GM23338 (cell line): ENCODE measurements at regions not wholly inside any gene's neighbourhood (a gene's known extent, or its start where the extent isn't known, plus 50 kb on each side); places are given as distances from the start of the nearest gene placed in this dataset.

Source experiments
- ATAC-seq: fragments of 200-7000 bp; cut with Tn5 transposase; 3 replicates; pipeline ENCODE4 v1.9.1; 2020
- DNase-seq: peaks from one replicate; pipeline ENCODE4 v3.0.0-alpha.2; 2015; ENCODE audit warnings: low spot score
- H2AFZ ChIP-seq: fragments of 200-600 bp; sonication (generic); 2 replicates; pipeline ENCODE4 v1.8.0; 2016; ENCODE audit warnings: antibody characterized with exemption, mild to moderate bottlenecking, moderate library complexity
- H3F3A ChIP-seq: fragments of 200-600 bp; sonication (generic); replicated peaks from 2 replicates; pipeline ENCODE4 v1.8.0; 2017; ENCODE audit warnings: antibody characterized with exemption, mixed run types, low read depth
- H3K27ac ChIP-seq: fragments of 200-600 bp; sonication (generic); 2 replicates; pipeline ENCODE4 v1.6.1; 2016; ENCODE audit warnings: low read depth
- H3K27me3 ChIP-seq: fragments of 200-600 bp; sonication (generic); 2 replicates; pipeline ENCODE4 v1.8.0; 2016; ENCODE audit warnings: mild to moderate bottlenecking, mixed run types, moderate library complexity; ENCODE audit not compliant: insufficient read depth
- H3K36me3 ChIP-seq: fragments of 200-600 bp; sonication (generic); 2 replicates; pipeline ENCODE4 v1.8.0; 2016; ENCODE audit warnings: mild to moderate bottlenecking; ENCODE audit not compliant: insufficient read depth
- H3K4me1 ChIP-seq: fragments of 200-600 bp; sonication (generic); 2 replicates; pipeline ENCODE4 v1.8.0; 2016; ENCODE audit warnings: mild to moderate bottlenecking, moderate library complexity; ENCODE audit not compliant: insufficient read depth
- H3K4me2 ChIP-seq: fragments of 200-600 bp; sonication (generic); 2 replicates; pipeline ENCODE4 v1.7.1; 2017; ENCODE audit warnings: mixed run types
- H3K4me3 ChIP-seq: fragments of 200-600 bp; sonication (generic); 2 replicates; pipeline ENCODE4 v1.6.1; 2016; ENCODE audit warnings: mixed run types
- H3K79me2 ChIP-seq: fragments of 200-600 bp; sonication (generic); replicated peaks from 2 replicates; pipeline ENCODE4 v1.8.0; 2017; ENCODE audit warnings: mild to moderate bottlenecking; ENCODE audit not compliant: insufficient read depth
- H3K9me2 ChIP-seq: fragments of 200-600 bp; sonication (generic); 2 replicates; pipeline ENCODE4 v1.8.0; 2017; ENCODE audit not compliant: insufficient read depth
- H4K20me1 ChIP-seq: fragments of 200-600 bp; sonication (generic); replicated peaks from 2 replicates; pipeline ENCODE4 v1.8.0; 2017; ENCODE audit warnings: mild to moderate bottlenecking; ENCODE audit not compliant: insufficient read depth
- H3K27ac Mint-ChIP-seq: 2 replicates; pipeline ENCODE4 v1.8.0; 2020; ENCODE audit warnings: inconsistent platforms, mild to moderate bottlenecking, moderate library complexity, mixed read lengths
- H3K27me3 Mint-ChIP-seq: 3 replicates; pipeline ENCODE4 v1.8.0; 2022; ENCODE audit warnings: low read depth, mild to moderate bottlenecking, moderate library complexity, mixed read lengths, inconsistent platforms; ENCODE audit not compliant: insufficient read depth, poor library complexity
- H3K36me3 Mint-ChIP-seq: 3 replicates; pipeline ENCODE4 v1.8.0; 2021; ENCODE audit warnings: low read depth, mild to moderate bottlenecking, inconsistent platforms, moderate library complexity, mixed read lengths
- H3K4me1 Mint-ChIP-seq: 3 replicates; pipeline ENCODE4 v1.8.0; 2020; ENCODE audit warnings: mild to moderate bottlenecking, inconsistent platforms, mixed read lengths
- H3K4me3 Mint-ChIP-seq: 3 replicates; pipeline ENCODE4 v1.8.0; 2021; ENCODE audit warnings: moderate library complexity, mild to moderate bottlenecking, inconsistent platforms, mixed read lengths
- H3K9me3 Mint-ChIP-seq: 3 replicates; pipeline ENCODE4 v1.8.0; 2020; ENCODE audit warnings: moderate library complexity, mild to moderate bottlenecking, inconsistent platforms, mixed read lengths
- CREB1 ChIP-seq: fragments of 250-450 bp; sonication (Bioruptor Pico); IDR thresholded peaks from 2 replicates; pipeline ENCODE4 v1.5.0; 2020; ENCODE audit warnings: low read depth, mild to moderate bottlenecking, moderate library complexity
- CTCF ChIP-seq, 2 experiments: fragments of 200-600 bp in 1 of 2; sonication (generic) in 1 of 2; conservative IDR thresholded peaks; 2 replicates each; pipeline versions ENCODE4 v1.5.1 to v1.6.1; 2016 to 2017; ENCODE audit warnings: antibody characterized with exemption in 2 of 2, low read depth in 2 of 2, mild to moderate bottlenecking in 2 of 2, moderate library complexity in 1 of 2
- ETS1 ChIP-seq: IDR thresholded peaks from 2 replicates; pipeline ENCODE4 v1.6.1; 2016; ENCODE audit warnings: antibody characterized with exemption
- EZH2 ChIP-seq: fragments of 200-600 bp; sonication (generic); IDR thresholded peaks from one replicate; pipeline ENCODE4 v1.8.0; 2017; ENCODE audit warnings: antibody characterized with exemption, mild to moderate bottlenecking, low read depth; ENCODE audit not compliant: unreplicated experiment
- EZH2phosphoT487 ChIP-seq: fragments of 200-600 bp; sonication (generic); IDR thresholded peaks from one replicate; pipeline ENCODE4 v1.8.1; 2018; ENCODE audit warnings: antibody characterized with exemption; ENCODE audit not compliant: unreplicated experiment
- JUNB ChIP-seq: IDR thresholded peaks from one replicate; pipeline ENCODE4 v1.6.1; 2016; ENCODE audit warnings: antibody characterized with exemption; ENCODE audit not compliant: unreplicated experiment
- NANOG ChIP-seq: IDR thresholded peaks from 2 replicates; pipeline ENCODE4 v1.6.1; 2016; ENCODE audit warnings: antibody characterized with exemption, borderline replicate concordance
- POLR2AphosphoS5 ChIP-seq: IDR thresholded peaks from 2 replicates; pipeline ENCODE4 v1.6.1; 2016; ENCODE audit warnings: antibody characterized with exemption, low read depth
- REST ChIP-seq: IDR thresholded peaks from one replicate; pipeline ENCODE4 v1.6.1; 2018; ENCODE audit warnings: antibody characterized with exemption; ENCODE audit not compliant: unreplicated experiment
- STAT1 ChIP-seq: IDR thresholded peaks from one replicate; pipeline ENCODE4 v1.6.1; 2016; ENCODE audit warnings: antibody characterized with exemption; ENCODE audit not compliant: unreplicated experiment
- ZNF114 ChIP-seq: fragments of 250-450 bp; sonication (Bioruptor Pico); IDR thresholded peaks from 2 replicates; pipeline ENCODE4 v1.5.0; 2020; ENCODE audit warnings: mild to moderate bottlenecking, moderate library complexity
- ZNF331 ChIP-seq: fragments of 250-450 bp; sonication (Bioruptor Pico); IDR thresholded peaks from 2 replicates; pipeline ENCODE4 v1.5.0; 2020; ENCODE audit warnings: low read depth, mild to moderate bottlenecking, moderate library complexity
- ZNF462 ChIP-seq: fragments of 250-450 bp; sonication (Bioruptor Pico); IDR thresholded peaks from 2 replicates; pipeline ENCODE4 v1.5.0; 2020; ENCODE audit warnings: mild to moderate bottlenecking, moderate library complexity

GRCh38 chr6:102415891-102416290 is 1022.4 kb downstream of the GRIK2 start:
- Histone ChIP-seq H2AFZ (no peak overlapping the region), H3K27ac (no peak overlapping the region), H3K27me3 (no peaks in the 10 kb centered on the region), H3K36me3 (no peaks in the 10 kb centered on the region), H3K4me1 (no peaks in the 10 kb centered on the region), H3F3A (no peaks in the 10 kb centered on the region), H3K4me3 (no peak overlapping the region), H3K4me2 (no peak overlapping the region), H3K9me2 (0 out of 2 replicates have a peak, but pooled peaks cover 3% of the 10 kb centered on the region), H3K79me2 (no peaks in the 10 kb centered on the region), H4K20me1 (no peaks in the 10 kb centered on the region)
- Mint-ChIP-seq H3K4me3 (no peak overlapping the region), H3K9me3 (no peaks in the 10 kb centered on the region), H3K27me3 (no peaks in the 10 kb centered on the region), H3K36me3 (no peaks in the 10 kb centered on the region), H3K27ac (no peak overlapping the region), H3K4me1 (no peaks in the 10 kb centered on the region)
- no peak for TF ChIP-seq EZH2phosphoT487
- no peak for TF ChIP-seq NANOG
- TF ChIP-seq EZH2, result no peak
- TF ChIP-seq REST, result no peak
- TF ChIP-seq ETS1, result no peak
- no peak for TF ChIP-seq CTCF (conservative IDR thresholded peaks at IDR 0.05; ENCODE audit: low read depth in 2 of 2)
- no peak for TF ChIP-seq POLR2AphosphoS5
- TF ChIP-seq ZNF462 (CRISPR knock-in tag), result no peak
- TF ChIP-seq ZNF114 (CRISPR knock-in tag), result no peak
- TF ChIP-seq ZNF331, result no peak
- TF ChIP-seq JUNB, result no peak
- no peak for TF ChIP-seq CREB1 (CRISPR knock-in tag)
- TF ChIP-seq STAT1, result no peak
- no peak for DNase-seq
- no peak for ATAC-seq
